A549 (cell line): ENCODE measurements at regions not wholly inside any gene's neighbourhood (a gene's known extent, or its start where the extent isn't known, plus 50 kb on each side); places are given as distances from the start of the nearest gene placed in this dataset.

ENCODE experiments used
- ATAC-seq, 2 experiments: fragments of 200-7000 bp in 1 of 2; fragments of >200 bp in 1 of 2; cut with Nextera tagmentation in 1 of 2; cut with Tn5 transposase in 1 of 2; 3 replicates each; pipeline versions ENCODE4 v1.8.0 to v1.9.1; 2018 to 2020; ENCODE audit warnings: mild to moderate bottlenecking in 1 of 2, moderate library complexity in 1 of 2
- CTCF ChIA-PET: fragments of 300-600 bp; sonication (Branson Sonifier 250); formaldehyde crosslinking; extraction: SDS; loops from one replicate; lab custom pipeline; 2021; ENCODE audit warnings: antibody characterized with exemption, inconsistent platforms; lab: Yijun Ruan, JAX
- POLR2A ChIA-PET: fragments of 350-600 bp; formaldehyde crosslinking; extraction: SDS; loops from one replicate; lab custom pipeline; 2021; ENCODE audit warnings: antibody characterized with exemption, inconsistent platforms; lab: Yijun Ruan, JAX
- DNase-seq, 2 experiments: peaks; one replicate each; pipeline versions ENCODE4 v3.0.0 to v3.0.0-alpha.2; 2011 to 2016; ENCODE audit warnings: low read depth in 1 of 2, low spot score in 1 of 2
- FAIRE-seq: peaks from 2 replicates; lab custom pipeline; 2011; peaks lifted over from hg19 to GRCh38; lab: Jason Lieb, UNC
- H3K27ac ChIP-seq, 2 experiments: fragments of >200 bp; sonication (Bioruptor Twin); formaldehyde crosslinking; 3 replicates each; pipeline ENCODE4 v1.5.1; 2016 to 2017
- H3K4me1 ChIP-seq: fragments of >200 bp; sonication (Bioruptor Twin); formaldehyde crosslinking; 3 replicates; pipeline ENCODE4 v1.6.1; 2016
- H3K4me2 ChIP-seq: fragments of >200 bp; sonication (Bioruptor Twin); formaldehyde crosslinking; 3 replicates; pipeline ENCODE4 v1.6.1; 2016
- H3K4me3 ChIP-seq: fragments of >200 bp; sonication (Bioruptor Twin); formaldehyde crosslinking; 3 replicates; pipeline ENCODE4 v1.5.1; 2016
- H3K9me3 ChIP-seq: fragments of >200 bp; sonication (Bioruptor Twin); formaldehyde crosslinking; 3 replicates; pipeline ENCODE4 v1.6.1; 2016
- ATOH8 ChIP-seq: fragments of 250-450 bp; sonication (Bioruptor Pico); IDR thresholded peaks from 2 replicates; pipeline ENCODE4 v1.5.0; 2020; ENCODE audit warnings: low read depth, mild to moderate bottlenecking, moderate library complexity
- CBX2 ChIP-seq: fragments of 200-600 bp; sonication (generic); IDR thresholded peaks from 2 replicates; pipeline ENCODE4 v1.6.1; 2016; ENCODE audit warnings: low read depth, mild to moderate bottlenecking, borderline replicate concordance
- CEBPB ChIP-seq, 2 experiments: fragments of >200 bp in 1 of 2; sonication (Bioruptor Twin) in 1 of 2; formaldehyde crosslinking in 1 of 2; IDR thresholded peaks; 2 replicates each; pipeline ENCODE4 v1.6.1; 2012 to 2016
- CHD2 ChIP-seq: fragments of 150-350 bp; IDR thresholded peaks from 2 replicates; pipeline ENCODE4 v1.6.1; 2014; ENCODE audit warnings: low read length; ENCODE audit not compliant: partially characterized antibody
- EHMT2 ChIP-seq: fragments of 200-600 bp; sonication (generic); IDR thresholded peaks from 2 replicates; pipeline ENCODE4 v1.6.1; 2016; ENCODE audit warnings: antibody characterized with exemption, low read depth, mild to moderate bottlenecking, moderate library complexity
- ELK1 ChIP-seq: fragments of 150-350 bp; IDR thresholded peaks from 2 replicates; pipeline ENCODE4 v1.6.1; 2014; ENCODE audit warnings: low read depth, mild to moderate bottlenecking, low read length
- GATA3 ChIP-seq: IDR thresholded peaks from 2 replicates; pipeline ENCODE4 v1.6.1; 2012; ENCODE audit warnings: borderline replicate concordance
- HOXB13 ChIP-seq: fragments of 250-450 bp; sonication (Bioruptor Pico); IDR thresholded peaks from 2 replicates; pipeline ENCODE4 v1.5.0; 2020; ENCODE audit warnings: low read depth, mild to moderate bottlenecking, moderate library complexity
- KDM1A ChIP-seq: fragments of 200-600 bp; sonication (generic); IDR thresholded peaks from 2 replicates; pipeline ENCODE4 v1.6.1; 2016; ENCODE audit warnings: low read depth, mild to moderate bottlenecking
- MAFK ChIP-seq: fragments of 450-650 bp; IDR thresholded peaks from 2 replicates; pipeline ENCODE4 v1.6.1; 2014; ENCODE audit not compliant: partially characterized antibody
- MAZ ChIP-seq: fragments of 150-350 bp; IDR thresholded peaks from 2 replicates; pipeline ENCODE4 v1.6.1; 2014; ENCODE audit warnings: antibody characterized with exemption, low read depth, low read length, borderline replicate concordance
- POLR2A ChIP-seq: IDR thresholded peaks from 2 replicates; pipeline ENCODE4 v1.6.1; 2012; ENCODE audit warnings: mild to moderate bottlenecking, low read length
- REST ChIP-seq: fragments of 200-600 bp; sonication (generic); IDR thresholded peaks from 2 replicates; pipeline ENCODE4 v1.6.1; 2016; ENCODE audit warnings: antibody characterized with exemption, mild to moderate bottlenecking, moderate library complexity
- RNF2 ChIP-seq: fragments of 200-600 bp; sonication (generic); IDR thresholded peaks from 2 replicates; pipeline ENCODE4 v1.6.1; 2016; ENCODE audit warnings: low read depth, mild to moderate bottlenecking, antibody characterized with exemption, moderate library complexity, borderline replicate concordance
- USF2 ChIP-seq: fragments of 450-650 bp; IDR thresholded peaks from 2 replicates; pipeline ENCODE4 v1.6.1; 2014; ENCODE audit warnings: antibody characterized with exemption
- ZNF302 ChIP-seq: fragments of 250-450 bp; sonication (Bioruptor Pico); IDR thresholded peaks from 2 replicates; pipeline ENCODE4 v1.9.0; 2021; ENCODE audit warnings: inconsistent platforms, mild to moderate bottlenecking, moderate library complexity
- ZSCAN20 ChIP-seq: fragments of 250-450 bp; sonication (Bioruptor Pico); IDR thresholded peaks from 2 replicates; pipeline ENCODE4 v1.8.0; 2022; ENCODE audit warnings: mild to moderate bottlenecking, moderate library complexity
- WGBS: methylation state at CpG from one replicate; pipeline ENCODE4 v1.1.6; 2017; ENCODE audit errors: missing lambda C conversion rate; 5-methylcytosine and 5-hydroxymethylcytosine counted together

- FAIRE-seq = no peak
- no peak overlapping the region for H3K27ac ChIP-seq
- POLR2A ChIA-PET = no interaction called here
- no peak overlapping the region for H3K4me3 ChIP-seq
- no peak overlapping the region for H3K4me2 ChIP-seq
- H3K9me3 ChIP-seq = no peaks in the 10 kb centered on the region
- no peak for ATAC-seq
- no peak for DNase-seq
- no peaks in the 10 kb centered on the region for H3K4me1 ChIP-seq
- no peak for TF ChIP-seq ELK1
- no peak for TF ChIP-seq RNF2
- no peak for TF ChIP-seq MAZ
- no peak for TF ChIP-seq HOXB13 (CRISPR knock-in tag)
- TF ChIP-seq POLR2A = no peak
- TF ChIP-seq GATA3 = no peak
- TF ChIP-seq ZNF302 = no peak
- TF ChIP-seq ZSCAN20 (CRISPR knock-in tag) = no peak
- TF ChIP-seq ATOH8 = no peak
- TF ChIP-seq CHD2 = no peak
- no peak for TF ChIP-seq USF2
- TF ChIP-seq KDM1A = no peak
- TF ChIP-seq MAFK = no peak
- 30% methylated on average over 13 of the region's 13 CpGs for WGBS
- CTCF ChIA-PET = interaction anchor here (1.5 kb wide), 1 partner anchor 54 kb away, joined by 3 read pairs; no protein-coding TSS in a partner anchor
These were observed 100.2 kb downstream of the MRM1 start for GRCh38 chr17:36701429-36702099.

GRCh38 chr17:36702636-36703035 is 101.3 kb downstream of the MRM1 start:
- no peak for FAIRE-seq
- no peak for ATAC-seq
- CTCF ChIA-PET = interaction anchor here (0.5 to 7.0 kb wide), 5 partner anchors 10 to 345 kb away, joined by 3 to 45 read pairs (median 4); no protein-coding TSS in a partner anchor
- H3K9me3 ChIP-seq = no peaks in the 10 kb centered on the region
- POLR2A ChIA-PET = no interaction called here
- H3K4me3 ChIP-seq = no peak overlapping the region
- H3K27ac ChIP-seq = no peak overlapping the region
- H3K4me1 ChIP-seq = no peaks in the 10 kb centered on the region
- no peak for TF ChIP-seq CEBPB (IDR thresholded peaks at IDR 0.05)
- TF ChIP-seq HOXB13 (CRISPR knock-in tag) = no peak
- TF ChIP-seq CBX2 = no peak
- H3K4me2 ChIP-seq = no peak overlapping the region
- DNase-seq = no peak
- 0% methylated on average over 1 of the region's 1 CpG for WGBS

- Histone ChIP-seq H3K4me3 (no peak overlapping the region), H3K9me3 (no peaks in the 10 kb centered on the region), H3K4me2 (peak overlapping the region; percentile 62), H3K4me1 (no peaks in the 10 kb centered on the region), H3K27ac (no peak overlapping the region)
- DNase-seq (peak; percentile 22 to 51), FAIRE-seq (no peak), ATAC-seq (peak; percentile 46 to 60)
- CTCF ChIA-PET = interaction anchor here (0.7 to 7.0 kb wide), 6 partner anchors 11 to 344 kb away, joined by 3 to 45 read pairs (median 4); no protein-coding TSS in a partner anchor
- POLR2A ChIA-PET = no interaction called here
- TF ChIP-seq REST (peak; percentile 98), EHMT2 (peak; percentile 79; the same call in 1 of the 2 replicates), MAZ (no peak)
- 21% methylated on average over 36 of the region's 36 CpGs for WGBS
These were observed 102.5 kb downstream of the MRM1 start for GRCh38 chr17:36703860-36704266.
